ENCODE measurements at regions not wholly inside any gene's neighbourhood (a gene's known extent, or its start where the extent isn't known, plus 50 kb on each side); places are given as distances from the start of the nearest gene placed in this dataset.
"Not testable (repeated sequence)": the region's sequence is repeated elsewhere in the genome, so short reads cannot be mapped to it uniquely, and the experiment has no call there.

DNA sequence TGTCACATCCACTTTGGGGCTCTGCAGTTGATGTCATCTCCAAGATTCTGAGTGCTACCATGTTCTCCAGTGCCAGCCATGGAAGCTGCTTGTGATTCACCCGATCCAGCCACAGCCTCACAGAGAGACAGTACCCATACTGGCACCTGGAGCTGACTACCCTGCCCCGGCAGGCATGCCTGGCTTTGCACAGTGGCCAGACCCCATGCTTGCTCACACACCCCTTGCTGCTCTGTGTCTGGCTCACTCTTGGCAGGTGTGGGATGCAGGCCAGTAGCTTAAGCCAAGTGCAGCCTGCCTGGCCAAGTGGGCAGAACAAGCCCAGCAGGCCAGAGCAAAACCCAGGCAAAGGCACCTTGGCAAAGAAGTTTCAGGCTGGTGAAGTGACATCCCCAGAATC is 828.4 kb upstream of the VRK2 start:
- H3K4me1 Mint-ChIP-seq (ENCODE audit: unreplicated experiment), result no peaks in the 10 kb centered on the region
- peaks cover 26% of the 10 kb centered on the region for H3K9me3 Mint-ChIP-seq (ENCODE audit: unreplicated experiment)
- no peak overlapping the region for H3K27ac Mint-ChIP-seq (ENCODE audit: unreplicated experiment)
- no peak for DNase-seq (ENCODE audit: extremely low spot score, unreplicated experiment)
- TF ChIP-seq, protein P1, sequence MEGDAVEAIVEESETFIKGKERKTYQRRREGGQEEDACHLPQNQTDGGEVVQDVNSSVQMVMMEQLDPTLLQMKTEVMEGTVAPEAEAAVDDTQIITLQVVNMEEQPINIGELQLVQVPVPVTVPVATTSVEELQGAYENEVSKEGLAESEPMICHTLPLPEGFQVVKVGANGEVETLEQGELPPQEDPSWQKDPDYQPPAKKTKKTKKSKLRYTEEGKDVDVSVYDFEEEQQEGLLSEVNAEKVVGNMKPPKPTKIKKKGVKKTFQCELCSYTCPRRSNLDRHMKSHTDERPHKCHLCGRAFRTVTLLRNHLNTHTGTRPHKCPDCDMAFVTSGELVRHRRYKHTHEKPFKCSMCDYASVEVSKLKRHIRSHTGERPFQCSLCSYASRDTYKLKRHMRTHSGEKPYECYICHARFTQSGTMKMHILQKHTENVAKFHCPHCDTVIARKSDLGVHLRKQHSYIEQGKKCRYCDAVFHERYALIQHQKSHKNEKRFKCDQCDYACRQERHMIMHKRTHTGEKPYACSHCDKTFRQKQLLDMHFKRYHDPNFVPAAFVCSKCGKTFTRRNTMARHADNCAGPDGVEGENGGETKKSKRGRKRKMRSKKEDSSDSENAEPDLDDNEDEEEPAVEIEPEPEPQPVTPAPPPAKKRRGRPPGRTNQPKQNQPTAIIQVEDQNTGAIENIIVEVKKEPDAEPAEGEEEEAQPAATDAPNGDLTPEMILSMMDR (IDR thresholded peaks at IDR 0.05), result no peak
- H3K27me3 Mint-ChIP-seq (ENCODE audit: unreplicated experiment), result peaks cover 13% of the 10 kb centered on the region
- no peak overlapping the region for H3K4me3 Mint-ChIP-seq (ENCODE audit: unreplicated experiment)
- no peaks in the 10 kb centered on the region for H3K36me3 Mint-ChIP-seq (ENCODE audit: unreplicated experiment)

DNA sequence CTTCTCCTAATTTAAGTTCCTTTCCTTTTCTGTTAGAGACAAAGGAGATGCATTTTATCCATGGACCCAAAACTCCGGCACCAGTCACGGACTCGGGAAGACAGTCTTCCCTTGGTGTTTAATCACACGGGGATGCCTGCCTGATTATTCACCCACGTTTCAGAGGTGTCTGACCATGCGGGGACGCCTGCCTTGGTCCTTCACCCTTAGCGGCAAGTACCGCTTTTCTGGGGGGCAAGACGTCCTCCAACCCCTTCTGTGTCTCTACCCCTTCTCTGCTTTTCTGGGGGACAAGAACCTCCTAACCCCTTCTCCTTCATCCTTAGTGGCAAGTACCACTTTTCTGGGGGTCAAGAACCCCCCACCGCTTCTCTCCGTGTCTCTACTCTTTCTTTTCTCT is 816.9 kb upstream of the VRK2 start:
- DNase-seq (ENCODE audit: extremely low spot score, unreplicated experiment); H3K27ac Mint-ChIP-seq (ENCODE audit: unreplicated experiment); H3K4me1 Mint-ChIP-seq (ENCODE audit: unreplicated experiment); H3K9me3 Mint-ChIP-seq (ENCODE audit: unreplicated experiment); H3K36me3 Mint-ChIP-seq (ENCODE audit: unreplicated experiment); H3K4me3 Mint-ChIP-seq (ENCODE audit: unreplicated experiment); H3K27me3 Mint-ChIP-seq (ENCODE audit: unreplicated experiment): not testable (repeated sequence)

DNA sequence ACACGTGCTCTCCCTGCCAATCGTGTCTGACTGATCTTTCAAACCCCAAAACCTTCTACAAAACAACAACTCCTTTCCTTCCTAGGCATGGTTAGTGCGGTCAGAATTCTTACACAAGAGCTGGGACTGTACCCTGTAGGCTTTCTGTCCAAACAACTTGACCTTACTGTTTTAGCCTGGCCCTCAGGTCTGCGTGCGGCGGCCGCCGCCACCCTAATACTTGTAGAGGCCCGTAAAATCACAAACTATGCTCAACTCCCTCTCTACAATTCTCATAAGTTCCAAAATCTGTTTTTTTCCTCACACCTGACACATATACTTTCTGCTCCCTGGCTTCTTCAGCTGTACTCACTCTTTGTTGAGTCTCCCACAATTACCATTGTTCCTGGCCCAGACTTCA is 814.3 kb upstream of the VRK2 start:
- H3K27me3 Mint-ChIP-seq (ENCODE audit: unreplicated experiment); H3K4me1 Mint-ChIP-seq (ENCODE audit: unreplicated experiment); DNase-seq (ENCODE audit: extremely low spot score, unreplicated experiment); H3K36me3 Mint-ChIP-seq (ENCODE audit: unreplicated experiment); H3K27ac Mint-ChIP-seq (ENCODE audit: unreplicated experiment); H3K4me3 Mint-ChIP-seq (ENCODE audit: unreplicated experiment); H3K9me3 Mint-ChIP-seq (ENCODE audit: unreplicated experiment): not testable (repeated sequence)

DNA sequence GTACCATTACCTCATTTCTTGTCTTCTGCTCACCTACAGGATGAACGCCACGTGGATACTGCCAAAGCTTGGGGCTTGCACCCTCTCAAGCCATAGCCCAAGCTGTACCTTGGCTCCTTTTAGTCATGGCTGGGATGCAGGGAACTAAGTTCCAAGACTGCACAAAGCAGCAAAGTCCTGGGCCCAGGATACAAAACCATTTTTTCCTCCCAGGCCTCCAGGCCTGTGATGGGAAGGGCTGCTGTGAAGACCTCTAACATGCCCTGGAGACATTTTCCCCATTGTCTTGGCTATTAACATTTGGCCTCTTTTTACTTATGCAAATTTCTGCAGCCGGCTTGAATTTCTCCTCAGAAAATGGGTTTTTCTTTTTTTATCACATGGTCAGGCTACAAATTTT is 795.1 kb upstream of the VRK2 start:
- DNase-seq (ENCODE audit: extremely low spot score, unreplicated experiment); H3K36me3 Mint-ChIP-seq (ENCODE audit: unreplicated experiment); H3K27me3 Mint-ChIP-seq (ENCODE audit: unreplicated experiment); H3K4me1 Mint-ChIP-seq (ENCODE audit: unreplicated experiment); H3K4me3 Mint-ChIP-seq (ENCODE audit: unreplicated experiment); H3K27ac Mint-ChIP-seq (ENCODE audit: unreplicated experiment): not testable (repeated sequence)
- peaks cover 30% of the 10 kb centered on the region for H3K9me3 Mint-ChIP-seq (ENCODE audit: unreplicated experiment)

DNA sequence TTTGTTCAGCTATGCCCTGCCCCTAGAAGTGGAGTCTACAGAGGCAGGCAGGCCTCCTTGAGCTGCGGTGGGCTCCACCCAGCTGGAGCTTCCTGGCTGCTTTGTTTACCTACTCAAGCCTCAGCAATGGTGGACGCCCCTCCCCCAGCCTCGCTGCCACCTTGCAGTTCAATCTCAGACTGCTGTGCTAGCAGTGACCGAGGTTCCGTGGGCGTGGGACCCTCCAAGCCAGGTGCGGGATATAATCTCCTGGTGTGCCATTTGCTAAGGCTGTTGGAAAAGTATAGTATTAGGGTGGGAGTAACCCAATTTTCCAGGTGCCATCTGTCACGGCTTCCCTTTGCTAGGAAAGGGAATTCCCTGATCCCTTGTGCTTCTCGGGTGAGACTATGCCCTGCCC is 770.2 kb upstream of the VRK2 start:
- H3K27me3 Mint-ChIP-seq (ENCODE audit: unreplicated experiment); DNase-seq (ENCODE audit: extremely low spot score, unreplicated experiment); H3K27ac Mint-ChIP-seq (ENCODE audit: unreplicated experiment); H3K4me1 Mint-ChIP-seq (ENCODE audit: unreplicated experiment); H3K4me3 Mint-ChIP-seq (ENCODE audit: unreplicated experiment); H3K36me3 Mint-ChIP-seq (ENCODE audit: unreplicated experiment): not testable (repeated sequence)
- H3K9me3 Mint-ChIP-seq (ENCODE audit: unreplicated experiment), result peaks cover 11% of the 10 kb centered on the region

DNA sequence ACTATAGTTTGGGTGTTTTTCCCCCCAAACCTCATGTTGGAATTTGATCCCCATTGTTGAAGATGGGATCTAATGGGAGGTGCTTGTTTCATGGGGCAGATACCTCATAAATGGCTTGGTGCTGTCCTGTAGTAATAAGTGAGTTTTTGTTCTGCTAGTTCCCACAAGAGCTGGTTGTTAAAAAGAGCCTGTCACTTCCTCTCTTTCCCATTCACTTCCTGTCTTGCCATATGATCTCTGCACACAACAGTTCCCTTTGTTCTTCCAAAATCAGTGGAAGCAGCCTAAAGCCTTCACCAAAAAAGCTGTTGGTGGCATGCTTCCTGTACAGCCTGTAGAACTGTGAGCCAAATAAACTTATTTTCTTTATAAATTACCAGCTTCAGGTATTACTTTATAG is 768.2 kb upstream of the VRK2 start:
- H3K4me3 Mint-ChIP-seq (ENCODE audit: unreplicated experiment), result no peak overlapping the region
- TF ChIP-seq, protein P1 (IDR thresholded peaks at IDR 0.05), result no peak
- H3K27me3 Mint-ChIP-seq (ENCODE audit: unreplicated experiment), result no peaks in the 10 kb centered on the region
- no peak overlapping the region for H3K27ac Mint-ChIP-seq (ENCODE audit: unreplicated experiment)
- H3K9me3 Mint-ChIP-seq (ENCODE audit: unreplicated experiment), result peaks cover 16% of the 10 kb centered on the region
- H3K4me1 Mint-ChIP-seq (ENCODE audit: unreplicated experiment), result no peaks in the 10 kb centered on the region
- DNase-seq (ENCODE audit: extremely low spot score, unreplicated experiment), result no peak
- H3K36me3 Mint-ChIP-seq (ENCODE audit: unreplicated experiment), result no peaks in the 10 kb centered on the region

DNA sequence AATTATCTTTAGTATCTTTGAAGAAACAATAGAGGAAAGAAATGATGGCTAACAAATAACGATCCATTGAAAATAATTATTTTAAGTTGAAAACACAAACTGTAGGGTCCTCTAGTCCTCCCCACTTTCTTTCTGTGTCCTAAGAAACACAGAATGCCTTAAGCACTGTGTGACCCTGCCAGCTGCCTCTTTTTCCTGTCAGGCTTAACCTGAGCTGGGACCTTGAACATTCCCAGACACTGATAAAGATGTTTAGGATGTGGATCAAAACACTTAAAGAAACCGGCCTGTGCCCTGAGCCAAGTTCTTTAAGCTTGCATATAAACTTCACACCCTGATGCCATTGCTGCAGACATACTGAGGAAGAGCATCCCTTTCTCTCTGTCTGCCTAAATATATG is 755.4 kb upstream of the VRK2 start:
- Mint-ChIP-seq H3K36me3 (ENCODE audit: unreplicated experiment) (no peaks in the 10 kb centered on the region), H3K4me3 (ENCODE audit: unreplicated experiment) (no peak overlapping the region), H3K27ac (ENCODE audit: unreplicated experiment) (no peak overlapping the region), H3K9me3 (ENCODE audit: unreplicated experiment) (no peaks in the 10 kb centered on the region), H3K27me3 (ENCODE audit: unreplicated experiment) (peaks cover 4% of the 10 kb centered on the region), H3K4me1 (ENCODE audit: unreplicated experiment) (no peaks in the 10 kb centered on the region)
- DNase-seq (ENCODE audit: extremely low spot score, unreplicated experiment), result no peak
- TF ChIP-seq, protein P1 (IDR thresholded peaks at IDR 0.05), result no peak
